Sigmoid colon (tissue), 4 donors: ENCODE measurements at regions not wholly inside any gene's neighbourhood (a gene's known extent, or its start where the extent isn't known, plus 50 kb on each side); places are given as distances from the start of the nearest gene placed in this dataset.

Experiments
- POLR2A ChIP-seq, 2 donors: fragments of 450-650 bp; IDR thresholded peaks; one replicate each; pipeline ENCODE4 v1.6.1; 2016; ENCODE audit warnings: antibody characterized with exemption in 2 of 2, mild to moderate bottlenecking in 2 of 2, moderate library complexity in 2 of 2
- POLR2AphosphoS5 ChIP-seq, 4 donors: sonication (generic); formaldehyde crosslinking; IDR thresholded peaks; one replicate each; pipeline ENCODE4 v1.6.1; 2017; ENCODE audit warnings: antibody characterized with exemption in 4 of 4
- TF ChIP-seq, protein P1 (sequence below), 4 experiments: fragments of 450-650 bp in 3 of 4; fragments of 200-600 bp in 1 of 4; IDR thresholded peaks; one replicate each; pipeline ENCODE4 v1.5.1; 2016 to 2019; ENCODE audit warnings: antibody characterized with exemption in 4 of 4, mild to moderate bottlenecking in 3 of 4, moderate library complexity in 2 of 4

DNA sequence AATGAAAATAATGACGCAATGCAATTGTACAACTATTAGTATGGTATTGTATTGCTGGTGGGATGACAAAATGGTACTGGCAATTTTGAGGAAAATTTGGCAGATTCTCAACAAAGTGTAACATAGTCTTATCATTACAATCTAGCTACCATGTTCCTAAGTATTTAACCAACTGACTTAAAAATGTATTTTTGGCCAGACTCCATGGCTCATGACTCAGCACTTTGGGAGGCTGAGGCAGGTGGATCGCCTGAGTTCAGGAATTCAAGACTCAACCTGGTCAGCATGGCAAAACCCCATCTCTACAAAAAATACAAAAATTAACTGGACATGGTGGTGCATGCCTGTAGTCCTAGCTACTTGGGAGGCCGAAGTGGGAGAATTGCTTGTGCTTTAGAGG lies 1409.5 kb downstream of the AACS start:
- TF ChIP-seq, protein P1, sequence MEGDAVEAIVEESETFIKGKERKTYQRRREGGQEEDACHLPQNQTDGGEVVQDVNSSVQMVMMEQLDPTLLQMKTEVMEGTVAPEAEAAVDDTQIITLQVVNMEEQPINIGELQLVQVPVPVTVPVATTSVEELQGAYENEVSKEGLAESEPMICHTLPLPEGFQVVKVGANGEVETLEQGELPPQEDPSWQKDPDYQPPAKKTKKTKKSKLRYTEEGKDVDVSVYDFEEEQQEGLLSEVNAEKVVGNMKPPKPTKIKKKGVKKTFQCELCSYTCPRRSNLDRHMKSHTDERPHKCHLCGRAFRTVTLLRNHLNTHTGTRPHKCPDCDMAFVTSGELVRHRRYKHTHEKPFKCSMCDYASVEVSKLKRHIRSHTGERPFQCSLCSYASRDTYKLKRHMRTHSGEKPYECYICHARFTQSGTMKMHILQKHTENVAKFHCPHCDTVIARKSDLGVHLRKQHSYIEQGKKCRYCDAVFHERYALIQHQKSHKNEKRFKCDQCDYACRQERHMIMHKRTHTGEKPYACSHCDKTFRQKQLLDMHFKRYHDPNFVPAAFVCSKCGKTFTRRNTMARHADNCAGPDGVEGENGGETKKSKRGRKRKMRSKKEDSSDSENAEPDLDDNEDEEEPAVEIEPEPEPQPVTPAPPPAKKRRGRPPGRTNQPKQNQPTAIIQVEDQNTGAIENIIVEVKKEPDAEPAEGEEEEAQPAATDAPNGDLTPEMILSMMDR (IDR thresholded peaks at IDR 0.05): no peak
- TF ChIP-seq POLR2A (IDR thresholded peaks at IDR 0.05): no peak
- no peak for TF ChIP-seq POLR2AphosphoS5 (IDR thresholded peaks at IDR 0.05)
